HepG2 (cell line): ENCODE measurements at regions not wholly inside any gene's neighbourhood (a gene's known extent, or its start where the extent isn't known, plus 50 kb on each side); places are given as distances from the start of the nearest gene placed in this dataset.

Experiments
- ATAC-seq: fragments of 200-7000 bp; cut with Tn5 transposase; 3 replicates; pipeline ENCODE4 v1.9.1; 2020; ENCODE audit warnings: mild to moderate bottlenecking, moderate library complexity
- BruUV-seq: library from RNA; stranded (reverse); fragments of 400-500 nt; replicated peaks from 2 replicates; lab custom pipeline; 2021; lab: Mats Ljungman, UMichigan
- CTCF ChIA-PET: fragments of 300-600 bp; formaldehyde crosslinking; extraction: SDS; loops from one replicate; lab custom pipeline; 2021; ENCODE audit warnings: low total read pairs, inconsistent platforms, low intra/inter-chr PET ratio; lab: Yijun Ruan, JAX
- POLR2A ChIA-PET: fragments of 350-600 bp; sonication (Branson Sonifier 250); formaldehyde crosslinking; loops from one replicate; lab custom pipeline; 2020; ENCODE audit warnings: antibody characterized with exemption, inconsistent platforms; lab: Yijun Ruan, JAX
- DNase-seq: peaks from one replicate; pipeline ENCODE4 v3.0.0-alpha.2; 2015; ENCODE audit warnings: low spot score
- FAIRE-seq: peaks from 3 replicates; lab custom pipeline; 2011; peaks lifted over from hg19 to GRCh38; lab: Jason Lieb, UNC
- H2AFZ ChIP-seq: one replicate; pipeline ENCODE4 v1.6.1; 2011; ENCODE audit warnings: low read length, inconsistent platforms
- H3K27ac ChIP-seq: fragments of 300-600 bp; 3 replicates; pipeline ENCODE4 v1.8.0; 2011; ENCODE audit warnings: mixed run types, mild to moderate bottlenecking, mixed read lengths, low read length, inconsistent platforms; ENCODE audit not compliant: insufficient read depth; ENCODE audit errors: extremely low read length
- H3K27me3 ChIP-seq, 2 experiments: fragments of 200-600 bp in 1 of 2; 2 replicates in 1 of 2; 3 replicates in 1 of 2; pipeline versions ENCODE4 v1.6.0 to v1.8.0; 2011; ENCODE audit warnings: low read length in 2 of 2, mild to moderate bottlenecking in 2 of 2, moderate library complexity in 2 of 2, inconsistent platforms in 1 of 2; ENCODE audit not compliant: insufficient read depth in 2 of 2, control insufficient read depth in 1 of 2
- H3K36me3 ChIP-seq, 2 experiments: fragments of 200-600 bp in 1 of 2; replicated peaks in 1 of 2; 2 replicates in 1 of 2; 3 replicates in 1 of 2; pipeline versions ENCODE4 v1.5.1 to v1.8.0; 2011; ENCODE audit warnings: low read length in 2 of 2, inconsistent platforms in 1 of 2; ENCODE audit not compliant: insufficient read depth in 2 of 2, control insufficient read depth in 1 of 2
- H3K4me1 ChIP-seq: 2 replicates; pipeline ENCODE4 v1.5.1; 2012; ENCODE audit warnings: low read length, inconsistent platforms; ENCODE audit not compliant: insufficient read depth
- H3K4me2 ChIP-seq: 2 replicates; pipeline ENCODE4 v1.6.0; 2011; ENCODE audit warnings: low read depth, low read length, inconsistent platforms
- H3K4me3 ChIP-seq, 3 experiments: fragments of 200-600 bp in 1 of 3; sonication (generic), shearing (Covaris generic) in 1 of 3; replicated peaks in 1 of 3; 2 replicates each; pipeline ENCODE4 v1.5.1; 2011 to 2016; ENCODE audit warnings: low read length in 3 of 3, inconsistent platforms in 2 of 3, low read depth in 2 of 3, mild to moderate bottlenecking in 2 of 3, control low read depth in 1 of 3, mixed read lengths in 1 of 3; ENCODE audit not compliant: insufficient read depth in 1 of 3
- H3K79me2 ChIP-seq: one replicate; pipeline ENCODE4 v1.6.1; 2011; ENCODE audit warnings: low read length, inconsistent platforms; ENCODE audit not compliant: insufficient read depth
- H3K9ac ChIP-seq: 2 replicates; pipeline ENCODE4 v1.6.0; 2011; ENCODE audit warnings: mild to moderate bottlenecking, low read depth, low read length, inconsistent platforms; ENCODE audit not compliant: insufficient read depth
- H3K9me3 ChIP-seq: 2 replicates; pipeline ENCODE4 v1.5.1; 2012; ENCODE audit warnings: mild to moderate bottlenecking, low read length
- H4K20me1 ChIP-seq: 2 replicates; pipeline ENCODE4 v1.6.0; 2011; ENCODE audit warnings: inconsistent platforms, mild to moderate bottlenecking, low read length, moderate library complexity; ENCODE audit not compliant: insufficient read depth
- FOXM1 ChIP-seq: sonication (generic); formaldehyde crosslinking; IDR thresholded peaks from 2 replicates; pipeline ENCODE4 v1.5.0; 2020; ENCODE audit warnings: missing genetic modification reagents
- NKX3-1 ChIP-seq: sonication (generic); formaldehyde crosslinking; IDR thresholded peaks from 2 replicates; pipeline ENCODE4 v1.5.0; 2020; ENCODE audit warnings: missing genetic modification reagents
- NR2F1 ChIP-seq, 2 experiments: fragments of 450-650 bp in 1 of 2; formaldehyde crosslinking in 1 of 2; IDR thresholded peaks; 2 replicates each; pipeline versions ENCODE4 v1.5.0 to v1.6.1; 2016 to 2020; ENCODE audit warnings: mild to moderate bottlenecking in 1 of 2, missing compliant biosample characterization in 1 of 2, missing genetic modification reagents in 1 of 2, moderate library complexity in 1 of 2
- PATZ1 ChIP-seq: sonication (generic); formaldehyde crosslinking; IDR thresholded peaks from 2 replicates; pipeline ENCODE4 v1.4.0; 2020; ENCODE audit warnings: missing genetic modification reagents
- TBX2 ChIP-seq: sonication (generic); formaldehyde crosslinking; IDR thresholded peaks from 2 replicates; pipeline ENCODE4 v1.5.0; 2020; ENCODE audit warnings: missing genetic modification reagents, mild to moderate bottlenecking, borderline replicate concordance
- TP53 ChIP-seq: sonication (generic); formaldehyde crosslinking; conservative IDR thresholded peaks from 2 replicates; pipeline ENCODE4 v1.4.0; 2020; ENCODE audit warnings: missing genetic modification reagents
- ZNF251 ChIP-seq: sonication (generic); formaldehyde crosslinking; IDR thresholded peaks from 2 replicates; pipeline ENCODE4 v1.9.0; 2021; ENCODE audit warnings: mild to moderate bottlenecking, missing genetic modification reagents
- ZNF33B ChIP-seq: sonication (generic); formaldehyde crosslinking; IDR thresholded peaks from 2 replicates; pipeline ENCODE4 v1.5.1; 2020; ENCODE audit warnings: mild to moderate bottlenecking, missing genetic modification reagents
- ZNF678 ChIP-seq: sonication (generic); formaldehyde crosslinking; IDR thresholded peaks from 2 replicates; pipeline ENCODE4 v1.4.0; 2020; ENCODE audit warnings: mild to moderate bottlenecking, missing genetic modification reagents
- ZNF766 ChIP-seq: sonication (generic); formaldehyde crosslinking; IDR thresholded peaks from 2 replicates; pipeline ENCODE4 v1.5.0; 2020; ENCODE audit warnings: missing genetic modification reagents, borderline replicate concordance
- ZNF891 ChIP-seq: sonication (generic); formaldehyde crosslinking; IDR thresholded peaks from 2 replicates; pipeline ENCODE4 v1.5.0; 2020; ENCODE audit warnings: mild to moderate bottlenecking, missing genetic modification reagents
- ZSCAN20 ChIP-seq: sonication (generic); formaldehyde crosslinking; IDR thresholded peaks from 2 replicates; pipeline ENCODE4 v1.4.0; 2020; ENCODE audit warnings: missing genetic modification reagents, mild to moderate bottlenecking, borderline replicate concordance
- WGBS: methylation state at CpG from one replicate; pipeline ENCODE4 v1.1.6; 2017; ENCODE audit warnings: low lambda C conversion rate; 5-methylcytosine and 5-hydroxymethylcytosine counted together
- in situ Hi-C: cut with HindIII; loops from 2 replicates; pipeline ENCODE4 v1.10.0; 2017; ENCODE audit warnings: low pct_unique_long_range_greater_than_20kb; ENCODE audit not compliant: extremely low pct_ligation_motif_present
- intact Hi-C: fragments of 100-400 bp; cut with micrococcal nuclease; formaldehyde crosslinking; loops from one replicate; pipeline ENCODE4 v1.10.0; 2022; ENCODE audit not compliant: unreplicated experiment
- TF ChIP-seq, protein P1 (sequence below): IDR thresholded peaks from 2 replicates; pipeline ENCODE4 v1.6.1; 2016; ENCODE audit warnings: missing genetic modification reagents, missing compliant biosample characterization

DNA sequence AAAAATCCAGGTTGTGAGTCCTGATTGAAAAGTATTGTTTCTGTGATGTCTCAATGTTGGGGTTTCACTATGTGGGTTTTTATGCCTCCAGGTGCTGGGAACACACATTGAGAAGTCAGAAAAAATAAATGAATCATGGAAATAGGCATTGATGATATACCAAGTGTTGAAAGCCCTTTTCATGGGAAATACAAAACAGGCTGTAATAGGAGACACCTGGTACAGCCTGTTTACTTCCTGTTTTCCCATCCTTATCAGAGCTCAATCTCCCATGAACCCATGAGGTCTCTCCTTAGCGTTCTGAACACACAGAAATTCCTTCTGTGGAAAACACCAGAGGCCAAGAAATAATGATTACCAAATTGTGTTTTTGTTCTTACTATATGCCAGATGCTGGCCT lies 106.3 kb upstream of the BOD1L1 start:
- Histone ChIP-seq H3K4me3 (no peak overlapping the region), H3K79me2 (no peaks in the 10 kb centered on the region), H3K27ac (no peak overlapping the region), H3K4me2 (no peak overlapping the region), H4K20me1 (no peaks in the 10 kb centered on the region), H3K4me1 (no peaks in the 10 kb centered on the region), H3K36me3 (no peaks in the 10 kb centered on the region), H2AFZ (no peak overlapping the region), H3K9ac (no peak overlapping the region), H3K9me3 (peaks cover 15% of the 10 kb centered on the region; the same call in 1 of the 2 replicates), H3K27me3 (no peaks in the 10 kb centered on the region)
- in situ Hi-C loops, result no loop called here
- no TSS peak for BruUV-seq
- FAIRE-seq (no peak), ATAC-seq (no peak), DNase-seq (no peak)
- ChIA-PET POLR2A (no interaction called here), CTCF (no interaction called here)
- TF ChIP-seq ZNF891 (CRISPR knock-in tag) (no peak), NR2F1 (CRISPR knock-in tag; IDR thresholded peaks at IDR 0.05) (no peak), TBX2 (CRISPR knock-in tag) (no peak), ZNF766 (no peak), ZNF678 (CRISPR knock-in tag) (no peak), TP53 (CRISPR knock-in tag) (no peak), NKX3-1 (no peak), ZNF33B (no peak), FOXM1 (no peak), ZNF251 (CRISPR knock-in tag) (no peak), ZSCAN20 (CRISPR knock-in tag) (no peak), PATZ1 (CRISPR knock-in tag) (no peak)
- TF ChIP-seq, protein P1, sequence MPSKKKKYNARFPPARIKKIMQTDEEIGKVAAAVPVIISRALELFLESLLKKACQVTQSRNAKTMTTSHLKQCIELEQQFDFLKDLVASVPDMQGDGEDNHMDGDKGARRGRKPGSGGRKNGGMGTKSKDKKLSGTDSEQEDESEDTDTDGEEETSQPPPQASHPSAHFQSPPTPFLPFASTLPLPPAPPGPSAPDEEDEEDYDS, result no peak
- intact Hi-C loops, result no loop called here
- 0% methylated on average over 1 of the region's 1 CpG for WGBS
